Endothelial cell of umbilical vein (primary cell): ENCODE measurements at regions not wholly inside any gene's neighbourhood (a gene's known extent, or its start where the extent isn't known, plus 50 kb on each side); places are given as distances from the start of the nearest gene placed in this dataset.

Experiments
- BruUV-seq: library from RNA; stranded (reverse); fragments of 400-500 nt; replicated peaks from 2 replicates; lab custom pipeline; 2021; lab: Mats Ljungman, UMichigan
- CTCF ChIA-PET: fragments of 300-600, 350-600 bp; sonication (Branson Sonifier 250); formaldehyde crosslinking; loops from one replicate; lab custom pipeline; 2021; ENCODE audit warnings: antibody characterized with exemption, inconsistent platforms; lab: Charles Lee
- POLR2A ChIA-PET: fragments of 300-600, 350-600 bp; sonication (Branson Sonifier 250); formaldehyde crosslinking; loops from one replicate; lab custom pipeline; 2021; ENCODE audit warnings: antibody characterized with exemption, inconsistent platforms; lab: Charles Lee
- DNase-seq: peaks from one replicate; pipeline ENCODE4 v3.0.0-alpha.2; 2011; ENCODE audit warnings: low read depth, low spot score
- FAIRE-seq: peaks from 2 replicates; lab custom pipeline; 2011; peaks lifted over from hg19 to GRCh38; lab: Jason Lieb, UNC
- H2AFZ ChIP-seq: 2 replicates; pipeline ENCODE4 v1.6.0; 2012; ENCODE audit warnings: low read depth, low read length, control low read depth, inconsistent platforms
- H3K27ac ChIP-seq: 2 replicates; pipeline ENCODE4 v1.5.1; 2011; ENCODE audit warnings: low read depth, mild to moderate bottlenecking, control low read depth, low read length, moderate library complexity; ENCODE audit not compliant: insufficient read depth
- H3K27me3 ChIP-seq, 2 experiments: 2 replicates each; pipeline versions ENCODE4 v1.6.0 to v1.6.1; 2011; ENCODE audit warnings: low read length in 2 of 2, mixed read lengths in 1 of 2; ENCODE audit not compliant: control insufficient read depth in 2 of 2, insufficient read depth in 2 of 2
- H3K36me3 ChIP-seq, 2 experiments: 2 replicates in 1 of 2; 3 replicates in 1 of 2; pipeline ENCODE4 v1.5.1; 2011; ENCODE audit warnings: low read length in 2 of 2, mild to moderate bottlenecking in 1 of 2, moderate library complexity in 1 of 2; ENCODE audit not compliant: control insufficient read depth in 2 of 2, insufficient read depth in 2 of 2; ENCODE audit errors: extremely low read depth in 1 of 2
- H3K4me1 ChIP-seq: 3 replicates; pipeline ENCODE4 v1.5.1; 2011; ENCODE audit warnings: mild to moderate bottlenecking, low read length; ENCODE audit not compliant: control insufficient read depth, insufficient read depth; ENCODE audit errors: extremely low read depth
- H3K4me2 ChIP-seq: 2 replicates; pipeline ENCODE4 v1.6.1; 2011; ENCODE audit warnings: low read length, control low read depth, mixed read lengths; ENCODE audit not compliant: insufficient read depth
- H3K4me3 ChIP-seq, 3 experiments: fragments of 200-600 bp in 1 of 3; sonication (generic), shearing (Covaris generic) in 1 of 3; replicated peaks in 1 of 3; 2 replicates each; pipeline ENCODE4 v1.5.1; 2011 to 2016; ENCODE audit warnings: control low read depth in 3 of 3, low read length in 3 of 3, mild to moderate bottlenecking in 2 of 3, inconsistent platforms in 1 of 3, low read depth in 1 of 3, moderate library complexity in 1 of 3; ENCODE audit not compliant: insufficient read depth in 1 of 3
- H3K79me2 ChIP-seq: 2 replicates; pipeline ENCODE4 v1.6.0; 2012; ENCODE audit warnings: low read length, inconsistent platforms; ENCODE audit not compliant: control insufficient read depth, insufficient read depth
- H3K9ac ChIP-seq: replicated peaks from 2 replicates; pipeline ENCODE3; 2011; ENCODE audit warnings: low read length, control low read depth; ENCODE audit not compliant: insufficient read depth; ENCODE audit errors: extremely low read depth
- H3K9me1 ChIP-seq: replicated peaks from 3 replicates; pipeline ENCODE4 v1.6.0; 2011; ENCODE audit warnings: mild to moderate bottlenecking, low read length; ENCODE audit not compliant: control insufficient read depth, insufficient read depth; ENCODE audit errors: extremely low read depth
- H3K9me3 ChIP-seq: replicated peaks from 2 replicates; pipeline ENCODE4 v1.5.1; 2012; ENCODE audit warnings: low read length, inconsistent platforms; ENCODE audit not compliant: control insufficient read depth, insufficient read depth
- H4K20me1 ChIP-seq: replicated peaks from 2 replicates; pipeline ENCODE3; 2011; ENCODE audit warnings: mild to moderate bottlenecking, low read length; ENCODE audit not compliant: control insufficient read depth, insufficient read depth; ENCODE audit errors: extremely low read depth
- EZH2 ChIP-seq: IDR thresholded peaks from 2 replicates; pipeline ENCODE4 v1.6.1; 2012; ENCODE audit warnings: borderline replicate concordance, low read depth, mild to moderate bottlenecking, moderate library complexity, low read length, inconsistent platforms; ENCODE audit not compliant: severe bottlenecking
- FOS ChIP-seq: IDR thresholded peaks from 2 replicates; pipeline ENCODE4 v1.6.1; 2011; ENCODE audit warnings: mild to moderate bottlenecking, low read length, moderate library complexity, borderline replicate concordance; ENCODE audit not compliant: insufficient read depth
- GATA2 ChIP-seq: IDR thresholded peaks from 2 replicates; pipeline ENCODE4 v1.7.0; 2011; ENCODE audit warnings: low read depth, mild to moderate bottlenecking, moderate library complexity, mixed read lengths, low read length; ENCODE audit not compliant: insufficient read length, insufficient read depth
- JUN ChIP-seq: IDR thresholded peaks from 2 replicates; pipeline ENCODE4 v1.6.1; 2011; ENCODE audit warnings: borderline replicate concordance, low read depth; ENCODE audit not compliant: insufficient read length, insufficient read depth
- MYC ChIP-seq: IDR thresholded peaks from one replicate; pipeline ENCODE4 v1.6.1; 2011; ENCODE audit warnings: mild to moderate bottlenecking, low read depth, low read length
- POLR2A ChIP-seq: IDR thresholded peaks from 2 replicates; pipeline ENCODE4 v1.6.1; 2012; ENCODE audit warnings: low read depth, mild to moderate bottlenecking, control low read depth, low read length
- POLR2AphosphoS5 ChIP-seq: IDR thresholded peaks from 2 replicates; pipeline ENCODE4 v1.6.1; 2012; ENCODE audit warnings: low read depth, mild to moderate bottlenecking, control low read depth, low read length, moderate library complexity; ENCODE audit not compliant: insufficient read depth
- dilution Hi-C: fragments of 300-500 bp; cut with MboI; formaldehyde crosslinking; loops from one replicate; pipeline ENCODE4 v1.15.0; 2019; ENCODE audit warnings: low sequenced_read_pairs; ENCODE audit not compliant: extremely low pct_ligation_motif_present
- intact Hi-C: fragments of 100-400 bp; cut with micrococcal nuclease; formaldehyde crosslinking; loops from one replicate; pipeline ENCODE4 v1.10.0; 2022
- TF ChIP-seq, protein P1 (sequence below), 2 donors: IDR thresholded peaks; 1 replicate in 1 of 2; 2 replicates in 1 of 2; pipeline ENCODE4 v1.5.1; 2011; ENCODE audit warnings: low read length in 2 of 2, mild to moderate bottlenecking in 2 of 2, moderate library complexity in 2 of 2, control low read depth in 1 of 2, inconsistent platforms in 1 of 2, low read depth in 1 of 2; ENCODE audit not compliant: insufficient read depth in 1 of 2; ENCODE audit errors: extremely low read depth in 1 of 2
- TF ChIP-seq, protein P2 (sequence below): IDR thresholded peaks from 2 replicates; pipeline ENCODE4 v1.6.1; 2011; ENCODE audit not compliant: insufficient read depth, insufficient read length

DNA sequence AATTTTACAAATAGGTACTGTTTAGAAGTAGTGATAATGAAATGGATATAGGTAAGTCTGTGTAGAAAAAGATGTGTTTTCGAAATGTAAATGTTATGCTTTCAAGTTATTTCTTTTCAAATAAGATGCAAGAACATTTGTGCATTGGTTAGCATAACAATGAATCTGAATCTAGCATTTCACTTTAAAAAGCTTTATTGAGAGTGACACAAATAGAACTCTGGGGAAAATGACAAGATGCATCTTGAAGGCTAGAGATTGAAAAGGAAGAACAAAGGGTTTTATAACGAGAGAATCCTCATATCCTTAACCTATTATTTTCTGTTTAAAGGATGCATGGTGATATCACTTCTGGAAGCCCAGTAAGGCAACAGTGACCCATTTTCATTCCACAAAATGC is 639.9 kb upstream of the PTCHD4 start:
- BruUV-seq: no TSS peak
- no peak for FAIRE-seq

More for the DNA sequence above, 639.9 kb upstream of the PTCHD4 start:
- Histone ChIP-seq H3K9me1 (no peaks in the 10 kb centered on the region), H3K27me3 (no peaks in the 10 kb centered on the region), H4K20me1 (no peaks in the 10 kb centered on the region), H3K79me2 (no peaks in the 10 kb centered on the region), H2AFZ (no peak overlapping the region), H3K27ac (no peak overlapping the region), H3K36me3 (no peaks in the 10 kb centered on the region), H3K9me3 (no peaks in the 10 kb centered on the region), H3K9ac (no peak overlapping the region), H3K4me3 (no peak overlapping the region), H3K4me1 (no peaks in the 10 kb centered on the region), H3K4me2 (no peak overlapping the region)
- no peak for DNase-seq
- CTCF ChIA-PET: no interaction called here
- POLR2A ChIA-PET: no interaction called here
- intact Hi-C loops: no loop called here
- TF ChIP-seq MYC (no peak), POLR2A (no peak), GATA2 (no peak), POLR2AphosphoS5 (no peak), JUN (no peak), FOS (no peak), EZH2 (no peak)
- TF ChIP-seq, protein P1, sequence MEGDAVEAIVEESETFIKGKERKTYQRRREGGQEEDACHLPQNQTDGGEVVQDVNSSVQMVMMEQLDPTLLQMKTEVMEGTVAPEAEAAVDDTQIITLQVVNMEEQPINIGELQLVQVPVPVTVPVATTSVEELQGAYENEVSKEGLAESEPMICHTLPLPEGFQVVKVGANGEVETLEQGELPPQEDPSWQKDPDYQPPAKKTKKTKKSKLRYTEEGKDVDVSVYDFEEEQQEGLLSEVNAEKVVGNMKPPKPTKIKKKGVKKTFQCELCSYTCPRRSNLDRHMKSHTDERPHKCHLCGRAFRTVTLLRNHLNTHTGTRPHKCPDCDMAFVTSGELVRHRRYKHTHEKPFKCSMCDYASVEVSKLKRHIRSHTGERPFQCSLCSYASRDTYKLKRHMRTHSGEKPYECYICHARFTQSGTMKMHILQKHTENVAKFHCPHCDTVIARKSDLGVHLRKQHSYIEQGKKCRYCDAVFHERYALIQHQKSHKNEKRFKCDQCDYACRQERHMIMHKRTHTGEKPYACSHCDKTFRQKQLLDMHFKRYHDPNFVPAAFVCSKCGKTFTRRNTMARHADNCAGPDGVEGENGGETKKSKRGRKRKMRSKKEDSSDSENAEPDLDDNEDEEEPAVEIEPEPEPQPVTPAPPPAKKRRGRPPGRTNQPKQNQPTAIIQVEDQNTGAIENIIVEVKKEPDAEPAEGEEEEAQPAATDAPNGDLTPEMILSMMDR (IDR thresholded peaks at IDR 0.05; ENCODE audit: extremely low read depth in 1 of 2, insufficient read depth in 1 of 2, low read depth in 1 of 2, low read length in 2 of 2): no peak
- TF ChIP-seq, protein P2, sequence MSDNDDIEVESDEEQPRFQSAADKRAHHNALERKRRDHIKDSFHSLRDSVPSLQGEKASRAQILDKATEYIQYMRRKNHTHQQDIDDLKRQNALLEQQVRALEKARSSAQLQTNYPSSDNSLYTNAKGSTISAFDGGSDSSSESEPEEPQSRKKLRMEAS: no peak
- dilution Hi-C loops: no loop called here
